ENCODE measurements at regions not wholly inside any gene's neighbourhood (a gene's known extent, or its start where the extent isn't known, plus 50 kb on each side); places are given as distances from the start of the nearest gene placed in this dataset.

DNA sequence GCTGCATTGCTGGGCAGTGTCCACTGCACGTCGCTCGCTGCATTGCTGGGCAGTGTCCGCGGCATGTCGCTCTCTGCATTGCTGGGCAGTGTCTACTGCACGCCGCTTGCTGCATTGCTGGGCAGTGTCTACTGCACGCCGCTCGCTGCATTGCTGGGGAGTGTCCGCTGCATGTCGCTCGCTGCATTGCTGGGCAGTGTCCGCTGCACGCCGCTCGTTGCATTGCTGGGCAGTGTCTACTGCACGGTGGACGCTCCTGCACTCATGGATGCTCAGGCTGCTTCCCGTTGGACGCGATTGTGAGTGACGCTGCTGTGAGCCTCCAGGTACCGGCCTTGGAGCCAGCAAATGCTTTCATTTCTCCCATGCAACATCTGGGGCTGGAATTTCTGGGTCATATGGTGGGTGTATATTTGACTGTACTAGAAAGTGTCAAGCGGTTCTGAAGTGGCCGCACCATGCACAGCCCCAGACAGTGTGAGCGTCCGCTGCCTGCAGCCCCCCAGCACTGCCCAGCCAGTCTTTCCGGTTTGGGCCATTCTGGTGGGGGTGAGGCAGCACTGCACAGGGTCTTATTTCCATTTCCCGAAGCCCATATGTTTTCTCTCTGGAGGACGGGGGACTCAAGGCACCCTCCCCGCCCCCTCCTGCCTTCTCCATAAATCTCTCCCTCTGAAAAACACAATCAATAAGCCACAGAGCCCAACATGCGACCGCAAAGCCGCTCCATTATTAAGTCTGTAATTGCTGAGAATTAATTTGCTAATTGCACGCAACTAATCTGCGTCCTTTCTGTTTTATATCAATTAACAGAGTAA is 97.4 kb downstream of the YTHDF1 start:
- DNase-seq (ENCODE audit: low read depth in 6 of 9, low spot score in 9 of 9): no peak
- 94% methylated on average over 38 of the region's 38 CpGs for WGBS

DNA sequence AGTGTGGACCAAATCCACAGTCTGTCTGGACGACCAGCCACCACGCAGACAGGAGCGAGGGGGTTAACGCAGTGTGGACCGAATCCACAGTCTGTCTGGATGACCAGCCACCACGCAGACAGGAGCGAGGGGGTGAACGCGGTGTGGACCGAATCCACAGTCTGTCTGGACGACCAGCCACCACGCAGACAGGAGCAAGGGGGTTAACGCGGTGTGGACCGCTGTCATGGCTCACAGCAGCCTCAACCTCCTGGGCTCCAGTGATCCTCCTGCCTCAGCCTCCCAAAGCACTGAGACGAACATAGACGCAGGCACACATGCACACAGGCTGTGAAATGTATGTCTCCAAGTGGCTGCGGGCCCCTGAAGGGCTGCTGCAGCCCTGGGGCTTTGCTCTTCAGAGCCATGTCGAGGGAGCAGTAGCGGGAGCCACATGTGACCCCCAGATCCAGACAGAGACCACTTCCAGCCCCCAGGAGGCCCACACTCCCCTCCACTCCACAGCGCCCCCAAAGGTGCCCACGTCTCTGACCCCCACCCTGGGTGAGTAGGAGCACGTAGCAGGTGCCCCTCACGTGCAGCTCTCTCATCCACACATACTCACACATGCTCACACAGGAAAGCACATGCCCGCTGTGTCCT is 98.1 kb downstream of the YTHDF1 start:
- DNase-seq (ENCODE audit: low read depth in 6 of 9, low spot score in 9 of 9): no peak
- H3K9me3 ChIP-seq (ENCODE audit: control insufficient read depth in 2 of 2, insufficient read depth in 1 of 2, low read length in 1 of 2): no peaks in the 10 kb centered on the region
- no peaks in the 10 kb centered on the region for H3K36me3 ChIP-seq (ENCODE audit: control insufficient read depth in 2 of 2, insufficient read depth in 2 of 2, low read length in 1 of 2)
- peaks cover 0 to 24% of the 10 kb centered on the region in 2 donors for H3K27me3 ChIP-seq (ENCODE audit: control insufficient read depth in 2 of 2, insufficient read depth in 1 of 2, low read length in 1 of 2)
- H3K27ac ChIP-seq (ENCODE audit: low read depth in 1 of 2, low read length in 1 of 2): no peak overlapping the region
- 89% methylated on average over 25 of the region's 25 CpGs for WGBS
- H3K4me1 ChIP-seq (ENCODE audit: control insufficient read depth in 2 of 2, insufficient read depth in 2 of 2, low read length in 2 of 2): no peaks in the 10 kb centered on the region
- no peak overlapping the region for H3K4me3 ChIP-seq (ENCODE audit: low read length in 2 of 2)

More for the DNA sequence above, 97.4 kb downstream of the YTHDF1 start:
- H3K36me3 ChIP-seq (ENCODE audit: control insufficient read depth in 2 of 2, insufficient read depth in 2 of 2, low read length in 1 of 2): no peaks in the 10 kb centered on the region
- no peaks in the 10 kb centered on the region for H3K4me1 ChIP-seq (ENCODE audit: control insufficient read depth in 2 of 2, insufficient read depth in 2 of 2, low read length in 2 of 2)
- no peak overlapping the region for H3K27ac ChIP-seq (ENCODE audit: low read depth in 1 of 2, low read length in 1 of 2)
- H3K4me3 ChIP-seq (ENCODE audit: low read length in 2 of 2): no peak overlapping the region
- H3K27me3 ChIP-seq (ENCODE audit: control insufficient read depth in 2 of 2, insufficient read depth in 1 of 2, low read length in 1 of 2): peaks cover 0 to 21% of the 10 kb centered on the region in 2 donors
- H3K9me3 ChIP-seq (ENCODE audit: control insufficient read depth in 2 of 2, insufficient read depth in 1 of 2, low read length in 1 of 2): no peaks in the 10 kb centered on the region

DNA sequence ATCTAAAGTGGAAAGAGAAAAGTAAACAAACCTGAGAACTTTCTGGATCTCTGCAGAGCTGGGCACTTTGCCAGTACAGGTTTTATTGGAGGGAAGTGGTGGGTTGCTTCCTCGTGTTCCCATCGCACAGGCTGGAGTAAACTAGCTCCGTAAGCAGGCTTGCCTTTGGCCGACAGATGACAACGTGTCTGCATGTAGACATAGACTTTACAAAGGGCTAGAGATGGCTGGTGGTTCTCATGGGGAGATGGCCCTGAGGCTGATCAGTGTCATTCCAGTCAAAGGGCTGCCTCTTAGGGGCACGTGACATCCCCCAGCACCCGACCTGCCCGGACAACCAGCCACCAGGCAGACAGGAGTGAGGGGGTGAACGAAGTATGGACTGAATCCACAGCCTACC is 98.8 kb downstream of the YTHDF1 start:
- Histone ChIP-seq H3K4me3 (ENCODE audit: low read length in 2 of 2) (no peak overlapping the region), H3K27me3 (ENCODE audit: control insufficient read depth in 2 of 2, insufficient read depth in 1 of 2, low read length in 1 of 2) (peaks cover 0 to 28% of the 10 kb centered on the region in 2 donors)

DNA sequence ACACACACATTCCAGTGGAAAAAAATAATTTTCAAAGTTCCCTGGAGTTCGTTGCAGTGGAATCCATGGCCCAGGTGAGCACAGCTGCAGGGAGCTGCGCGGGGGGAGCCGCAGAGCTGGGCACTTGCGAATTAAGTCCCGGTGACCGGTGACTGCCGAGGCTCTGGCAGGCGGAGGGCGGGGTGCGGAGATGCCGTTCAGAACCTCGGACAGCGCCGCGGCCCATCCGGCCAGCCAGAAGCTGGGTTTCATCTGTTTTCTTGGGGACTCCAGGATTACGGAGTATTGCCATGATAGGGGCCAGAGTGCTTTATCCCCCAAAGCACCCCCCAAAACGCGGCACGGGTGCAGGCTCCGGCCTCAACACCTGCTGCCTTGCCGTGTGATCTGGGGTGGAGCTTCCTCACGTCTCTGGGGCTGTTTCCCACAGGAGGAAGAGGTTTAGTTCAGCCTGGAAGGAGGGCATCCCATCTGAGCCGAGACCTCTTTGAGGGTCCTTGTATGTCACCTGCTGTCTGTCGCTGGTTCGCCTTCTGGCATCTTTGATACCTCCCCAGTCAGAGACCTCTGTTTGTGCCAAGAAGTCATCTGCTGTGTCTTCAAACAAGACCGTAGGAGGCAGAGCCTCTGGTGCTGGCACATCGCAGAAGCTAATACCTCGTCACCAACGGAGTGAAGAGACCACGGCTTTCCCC is 99.4 kb downstream of the YTHDF1 start:
- Histone ChIP-seq H3K4me3 (ENCODE audit: low read length in 2 of 2) (no peak overlapping the region), H3K27me3 (ENCODE audit: control insufficient read depth in 2 of 2, insufficient read depth in 1 of 2, low read length in 1 of 2) (peaks cover 0 to 28% of the 10 kb centered on the region in 2 donors), H3K36me3 (ENCODE audit: control insufficient read depth in 2 of 2, insufficient read depth in 2 of 2, low read length in 1 of 2) (no peaks in the 10 kb centered on the region), H3K4me1 (ENCODE audit: control insufficient read depth in 2 of 2, insufficient read depth in 2 of 2, low read length in 2 of 2) (no peaks in the 10 kb centered on the region), H3K27ac (ENCODE audit: low read depth in 1 of 2, low read length in 1 of 2) (no peak overlapping the region), H3K9me3 (ENCODE audit: control insufficient read depth in 2 of 2, insufficient read depth in 1 of 2, low read length in 1 of 2) (no peaks in the 10 kb centered on the region)
- WGBS: 24% methylated on average over 32 of the region's 32 CpGs
- peak in 2 of 9 donors; percentile 13 to 15 for DNase-seq (ENCODE audit: low read depth in 6 of 9, low spot score in 9 of 9)

More for the DNA sequence above, 98.8 kb downstream of the YTHDF1 start:
- H3K9me3 ChIP-seq (ENCODE audit: control insufficient read depth in 2 of 2, insufficient read depth in 1 of 2, low read length in 1 of 2): no peaks in the 10 kb centered on the region
- no peaks in the 10 kb centered on the region for H3K4me1 ChIP-seq (ENCODE audit: control insufficient read depth in 2 of 2, insufficient read depth in 2 of 2, low read length in 2 of 2)
- 81% methylated on average over 9 of the region's 9 CpGs for WGBS
- no peak overlapping the region for H3K27ac ChIP-seq (ENCODE audit: low read depth in 1 of 2, low read length in 1 of 2)
- no peaks in the 10 kb centered on the region for H3K36me3 ChIP-seq (ENCODE audit: control insufficient read depth in 2 of 2, insufficient read depth in 2 of 2, low read length in 1 of 2)
- DNase-seq (ENCODE audit: low read depth in 6 of 9, low spot score in 9 of 9): no peak

DNA sequence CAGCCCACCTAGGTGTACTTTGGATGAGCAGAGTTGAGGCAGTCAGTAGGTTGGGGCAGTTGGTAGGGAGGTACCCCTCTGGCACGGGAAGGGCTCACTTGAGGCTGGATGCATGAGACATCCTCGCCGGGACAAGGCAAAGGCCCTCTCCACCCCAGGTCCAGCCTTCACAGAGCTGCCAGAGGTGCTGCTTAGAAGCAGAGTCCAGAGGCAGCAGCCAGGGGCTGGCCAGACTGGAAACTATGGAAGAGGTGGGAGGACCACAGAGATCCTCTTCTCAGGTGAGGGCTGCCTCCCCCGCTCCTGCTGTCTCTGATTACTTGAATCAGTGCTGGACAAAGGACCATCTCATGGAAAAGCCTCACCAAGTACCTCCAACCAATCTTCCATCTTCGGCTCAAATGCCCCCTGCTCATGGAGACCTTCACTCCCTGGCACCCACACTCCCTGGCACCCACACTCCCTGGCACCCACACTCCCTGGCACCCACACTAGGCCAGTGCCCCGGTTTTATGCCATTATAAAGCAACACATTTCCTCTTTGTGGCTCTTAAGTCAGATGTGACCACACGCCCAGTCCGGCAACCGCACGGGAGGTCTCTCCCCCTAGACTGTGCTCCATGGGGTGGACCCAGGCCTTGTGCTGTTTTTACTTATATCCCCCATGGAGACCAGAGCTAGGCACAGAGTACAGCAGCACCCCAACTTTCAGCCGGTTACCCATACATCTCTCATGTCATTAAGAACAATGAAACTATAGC is 100.1 kb downstream of the YTHDF1 start:
- DNase-seq (ENCODE audit: low read depth in 6 of 9, low spot score in 9 of 9): no peak
- H3K4me3 ChIP-seq (ENCODE audit: low read length in 2 of 2): no peak overlapping the region
- H3K27me3 ChIP-seq (ENCODE audit: control insufficient read depth in 2 of 2, insufficient read depth in 1 of 2, low read length in 1 of 2): peaks cover 0 to 28% of the 10 kb centered on the region in 2 donors
- H3K9me3 ChIP-seq (ENCODE audit: control insufficient read depth in 2 of 2, insufficient read depth in 1 of 2, low read length in 1 of 2): no peaks in the 10 kb centered on the region
- H3K27ac ChIP-seq (ENCODE audit: low read depth in 1 of 2, low read length in 1 of 2): no peak overlapping the region
- H3K36me3 ChIP-seq (ENCODE audit: control insufficient read depth in 2 of 2, insufficient read depth in 2 of 2, low read length in 1 of 2): no peaks in the 10 kb centered on the region
- WGBS: 81% methylated on average over 11 of the region's 11 CpGs
- H3K4me1 ChIP-seq (ENCODE audit: control insufficient read depth in 2 of 2, insufficient read depth in 2 of 2, low read length in 2 of 2): no peaks in the 10 kb centered on the region

DNA sequence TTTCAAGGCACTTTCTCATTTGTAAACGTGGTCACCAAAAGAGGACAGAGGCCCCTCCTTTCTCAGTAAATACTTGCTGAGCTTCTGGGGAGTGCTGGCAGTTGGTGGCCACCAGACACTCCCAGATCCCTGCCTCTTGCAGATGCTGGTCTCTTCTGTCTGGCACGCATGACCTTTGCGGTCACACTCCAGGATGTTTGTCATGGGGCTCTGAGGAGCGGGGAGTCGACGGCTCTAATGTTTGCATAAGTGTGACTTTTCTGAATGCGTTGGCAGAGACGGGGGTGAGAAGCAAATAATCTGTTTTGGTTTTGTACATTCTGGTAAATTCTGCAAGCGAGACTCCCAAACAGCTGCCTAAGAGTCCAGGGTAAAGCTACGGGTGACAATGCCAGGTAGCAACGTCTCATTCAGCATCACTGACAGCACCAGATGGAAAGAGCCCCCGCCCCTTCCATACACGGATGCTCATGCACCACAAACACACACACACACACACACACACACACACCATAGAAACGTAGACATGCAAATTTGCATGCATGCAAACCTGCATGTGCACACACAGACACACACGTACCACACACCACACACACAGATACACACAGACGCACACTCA is 101.1 kb downstream of the YTHDF1 start:
- DNase-seq (ENCODE audit: low read depth in 6 of 9, low spot score in 9 of 9): no peak
- H3K9me3 ChIP-seq (ENCODE audit: control insufficient read depth in 2 of 2, insufficient read depth in 1 of 2, low read length in 1 of 2): no peaks in the 10 kb centered on the region
- no peaks in the 10 kb centered on the region for H3K36me3 ChIP-seq (ENCODE audit: control insufficient read depth in 2 of 2, insufficient read depth in 2 of 2, low read length in 1 of 2)
- peaks cover 0 to 28% of the 10 kb centered on the region in 2 donors for H3K27me3 ChIP-seq (ENCODE audit: control insufficient read depth in 2 of 2, insufficient read depth in 1 of 2, low read length in 1 of 2)
- H3K4me3 ChIP-seq (ENCODE audit: low read length in 2 of 2): no peak overlapping the region
- no peaks in the 10 kb centered on the region for H3K4me1 ChIP-seq (ENCODE audit: control insufficient read depth in 2 of 2, insufficient read depth in 2 of 2, low read length in 2 of 2)
- no peak overlapping the region for H3K27ac ChIP-seq (ENCODE audit: low read depth in 1 of 2, low read length in 1 of 2)
- WGBS: 82% methylated on average over 16 of the region's 16 CpGs

DNA sequence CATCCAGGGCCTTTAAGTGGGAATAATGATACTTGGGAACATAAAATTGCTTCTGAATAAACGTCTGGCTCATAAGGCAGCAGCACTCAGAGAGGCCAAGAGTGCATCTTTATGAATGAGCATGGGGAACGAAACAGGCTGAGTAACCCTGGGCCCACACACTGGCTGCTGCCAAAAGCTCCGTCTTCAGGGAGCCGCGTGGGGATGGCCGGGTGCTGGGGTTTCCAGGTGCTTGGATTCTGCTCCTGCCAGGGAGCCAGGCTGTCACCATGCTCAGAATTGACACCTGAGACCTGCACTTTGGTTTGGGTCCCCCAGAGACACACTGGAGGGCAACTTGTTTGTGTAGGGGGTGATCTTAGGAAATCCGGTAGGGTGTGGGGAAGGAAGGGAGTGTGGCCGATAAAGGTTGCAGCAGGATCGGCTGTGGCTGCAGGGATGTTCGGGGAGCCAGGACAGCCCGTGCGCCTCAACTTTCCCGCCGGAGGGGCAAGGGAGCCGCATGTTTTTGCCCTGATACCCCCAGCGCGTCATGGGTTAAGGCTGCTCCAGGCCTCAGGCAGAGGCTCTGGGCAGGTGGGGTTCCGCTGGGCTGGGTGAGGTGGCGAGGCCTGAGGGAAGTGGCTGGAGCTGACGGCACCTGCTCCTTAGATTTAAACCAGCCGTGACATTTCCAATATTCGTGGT is 101.8 kb downstream of the YTHDF1 start:
- H3K27me3 ChIP-seq (ENCODE audit: control insufficient read depth in 2 of 2, insufficient read depth in 1 of 2, low read length in 1 of 2): peaks cover 0 to 28% of the 10 kb centered on the region in 2 donors

More for the DNA sequence above, 101.8 kb downstream of the YTHDF1 start:
- H3K4me1 ChIP-seq (ENCODE audit: control insufficient read depth in 2 of 2, insufficient read depth in 2 of 2, low read length in 2 of 2): no peaks in the 10 kb centered on the region
- H3K4me3 ChIP-seq (ENCODE audit: low read length in 2 of 2): no peak overlapping the region
- DNase-seq (ENCODE audit: low read depth in 6 of 9, low spot score in 9 of 9): no peak
- H3K27ac ChIP-seq (ENCODE audit: low read depth in 1 of 2, low read length in 1 of 2): no peak overlapping the region
- no peaks in the 10 kb centered on the region for H3K36me3 ChIP-seq (ENCODE audit: control insufficient read depth in 2 of 2, insufficient read depth in 2 of 2, low read length in 1 of 2)
- H3K9me3 ChIP-seq (ENCODE audit: control insufficient read depth in 2 of 2, insufficient read depth in 1 of 2, low read length in 1 of 2): no peaks in the 10 kb centered on the region
- WGBS: 71% methylated on average over 22 of the region's 22 CpGs

Measured in thymus (tissue), 11 donors.